Effector memory CD4-positive, alpha-beta T cell (primary cell): ENCODE measurements at regions not wholly inside any gene's neighbourhood (a gene's known extent, or its start where the extent isn't known, plus 50 kb on each side); places are given as distances from the start of the nearest gene placed in this dataset.

Experiments
- DNase-seq, 3 donors: peaks; one replicate each; pipeline ENCODE4 v3.0.0-alpha.2; 2020
- H3K27ac ChIP-seq: 2 replicates; pipeline ENCODE4 v1.7.0; 2013; ENCODE audit warnings: mild to moderate bottlenecking, low read length, moderate library complexity; ENCODE audit not compliant: insufficient read depth, poor library complexity, severe bottlenecking
- H3K27me3 ChIP-seq: replicated peaks from 2 replicates; pipeline ENCODE4 v1.7.0; 2013; ENCODE audit warnings: mild to moderate bottlenecking, low read length; ENCODE audit not compliant: insufficient read depth, control insufficient read depth, poor library complexity, severe bottlenecking
- H3K36me3 ChIP-seq: 2 replicates; pipeline ENCODE4 v1.7.0; 2013; ENCODE audit warnings: mild to moderate bottlenecking, low read length, moderate library complexity; ENCODE audit not compliant: control insufficient read depth, insufficient read depth
- H3K4me1 ChIP-seq: 2 replicates; pipeline ENCODE4 v1.7.0; 2013; ENCODE audit warnings: low read length, mild to moderate bottlenecking; ENCODE audit not compliant: control insufficient read depth, insufficient read depth, poor library complexity, severe bottlenecking
- H3K4me3 ChIP-seq: 2 replicates; pipeline ENCODE4 v1.7.0; 2013; ENCODE audit warnings: low read length, low read depth, mild to moderate bottlenecking; ENCODE audit not compliant: insufficient read depth, poor library complexity, severe bottlenecking
- H3K9me3 ChIP-seq: 2 replicates; pipeline ENCODE4 v1.7.0; 2013; ENCODE audit warnings: mild to moderate bottlenecking, low read length, moderate library complexity; ENCODE audit not compliant: control insufficient read depth

DNA sequence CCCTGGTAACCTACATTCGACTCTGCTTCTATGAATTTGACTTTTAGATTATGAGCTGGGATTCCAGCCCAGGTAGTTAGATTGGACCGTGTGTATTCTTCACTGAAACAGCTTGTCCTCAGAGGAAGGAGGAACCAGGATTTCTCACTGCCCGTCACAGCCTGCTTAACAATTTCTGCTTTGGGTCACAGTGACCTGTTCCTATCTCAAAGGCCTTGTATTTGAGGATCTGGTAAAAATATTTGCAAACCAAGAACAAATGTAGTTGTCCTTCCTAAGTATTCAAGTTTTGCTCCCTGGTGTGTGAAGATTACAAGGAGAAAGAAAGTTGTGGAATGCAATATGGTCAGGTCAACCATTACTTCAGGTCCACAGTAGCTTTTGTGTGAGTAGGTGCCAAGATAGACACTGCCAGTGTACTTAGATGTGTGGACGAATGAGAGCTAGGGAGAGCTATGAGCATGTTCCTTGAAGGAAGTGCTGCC, 55.1 kb downstream of the KIF4B start:
- no peaks in the 10 kb centered on the region for H3K27me3 ChIP-seq
- no peak for DNase-seq
- H3K4me1 ChIP-seq, result no peaks in the 10 kb centered on the region
- H3K27ac ChIP-seq, result no peak overlapping the region
- no peaks in the 10 kb centered on the region for H3K36me3 ChIP-seq
- H3K9me3 ChIP-seq, result no peaks in the 10 kb centered on the region
- H3K4me3 ChIP-seq, result no peak overlapping the region

DNA sequence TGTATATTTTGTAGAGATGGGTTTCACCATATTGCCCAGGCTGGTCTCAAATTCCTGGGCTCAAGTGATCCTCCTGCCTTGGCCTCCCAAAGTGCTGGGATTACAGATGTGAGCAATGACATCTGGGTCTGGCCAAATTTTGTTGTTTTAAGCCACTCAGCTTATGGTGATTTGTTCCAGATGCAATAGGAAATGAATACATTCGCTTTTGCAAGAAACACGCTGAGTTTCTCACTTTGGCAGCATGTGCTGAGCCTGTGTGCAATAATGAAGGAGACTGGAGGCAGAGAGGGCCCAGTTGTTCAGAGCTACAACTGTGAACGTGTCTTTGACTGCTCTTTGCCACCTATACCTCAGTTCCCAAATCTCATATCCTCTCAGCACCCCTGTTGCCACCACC, 56.4 kb downstream of the KIF4B start:
- no peaks in the 10 kb centered on the region for H3K4me1 ChIP-seq

DNA sequence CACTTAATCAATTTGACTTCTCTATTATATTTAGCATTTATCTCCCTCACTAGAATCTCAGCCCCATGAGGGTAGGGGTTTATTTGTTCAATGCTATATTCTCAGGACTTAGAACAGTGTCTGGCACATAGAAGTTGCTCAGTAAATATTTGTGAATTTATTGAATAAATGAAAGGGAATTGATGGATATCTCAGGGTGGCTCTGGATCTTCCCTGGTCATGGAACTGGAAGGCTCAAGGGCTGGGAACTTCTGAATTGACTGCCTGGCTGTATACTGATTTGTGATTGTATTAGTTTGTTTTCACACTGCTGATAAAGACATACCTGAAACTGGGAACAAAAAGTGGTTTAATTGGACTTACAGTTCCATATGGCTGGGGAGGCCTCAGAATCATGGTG, 57.2 kb downstream of the KIF4B start:
- Histone ChIP-seq H3K27ac (no peak overlapping the region), H3K4me1 (no peaks in the 10 kb centered on the region), H3K4me3 (no peak overlapping the region), H3K36me3 (no peaks in the 10 kb centered on the region), H3K9me3 (no peaks in the 10 kb centered on the region), H3K27me3 (no peaks in the 10 kb centered on the region)
- no peak for DNase-seq

More for the DNA sequence above, 56.4 kb downstream of the KIF4B start:
- no peak overlapping the region for H3K4me3 ChIP-seq
- H3K9me3 ChIP-seq, result no peaks in the 10 kb centered on the region
- DNase-seq, result no peak
- H3K27me3 ChIP-seq, result no peaks in the 10 kb centered on the region
- H3K36me3 ChIP-seq, result no peaks in the 10 kb centered on the region
- no peak overlapping the region for H3K27ac ChIP-seq

DNA sequence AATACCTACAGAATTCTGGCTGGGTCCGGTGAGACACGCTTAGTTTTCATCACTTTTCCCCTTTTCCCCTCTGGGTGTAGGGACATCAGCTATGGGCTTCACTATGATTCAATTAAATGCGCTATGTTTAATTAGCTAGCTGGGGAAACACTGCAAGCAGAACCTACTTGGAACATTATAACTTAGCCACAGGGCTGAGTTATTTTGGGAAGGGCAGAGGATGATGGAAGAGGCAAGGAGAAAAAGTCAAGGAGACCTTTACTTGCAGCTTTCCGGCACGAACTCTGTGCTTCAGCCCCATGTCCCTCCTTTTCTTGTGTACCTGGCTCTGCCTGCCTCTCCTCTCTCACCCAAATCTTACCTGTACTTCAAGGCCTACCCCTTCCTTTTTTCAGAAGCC, 62.8 kb downstream of the KIF4B start:
- no peaks in the 10 kb centered on the region for H3K27me3 ChIP-seq
- H3K4me1 ChIP-seq, result no peaks in the 10 kb centered on the region
- no peak for DNase-seq

DNA sequence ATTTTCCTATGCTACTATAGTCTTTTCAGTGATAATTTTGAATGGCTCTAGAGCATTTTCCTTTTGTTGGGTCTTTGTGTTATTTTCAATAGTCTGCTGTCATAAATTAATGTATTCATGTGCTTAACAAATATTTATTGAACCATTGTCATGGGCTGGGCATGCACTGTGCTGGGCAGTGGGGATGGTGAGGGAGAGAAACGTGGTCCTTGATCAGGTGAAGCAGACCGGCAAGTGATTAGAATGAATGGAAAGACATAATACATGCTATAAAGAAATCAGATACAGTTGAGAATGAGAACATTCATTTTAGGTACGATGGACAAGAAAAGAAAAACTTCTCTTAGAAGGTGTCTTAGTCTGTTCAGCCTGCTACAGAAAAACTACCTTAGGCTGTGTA, 66.1 kb downstream of the KIF4B start:
- no peak overlapping the region for H3K27ac ChIP-seq
- no peak overlapping the region for H3K4me3 ChIP-seq
- H3K36me3 ChIP-seq, result no peaks in the 10 kb centered on the region
- no peaks in the 10 kb centered on the region for H3K9me3 ChIP-seq
- no peaks in the 10 kb centered on the region for H3K27me3 ChIP-seq
- DNase-seq, result no peak
- no peaks in the 10 kb centered on the region for H3K4me1 ChIP-seq

More for the DNA sequence above, 62.8 kb downstream of the KIF4B start:
- H3K27ac ChIP-seq, result no peak overlapping the region
- no peaks in the 10 kb centered on the region for H3K36me3 ChIP-seq
- H3K9me3 ChIP-seq, result no peaks in the 10 kb centered on the region
- H3K4me3 ChIP-seq, result no peak overlapping the region

DNA sequence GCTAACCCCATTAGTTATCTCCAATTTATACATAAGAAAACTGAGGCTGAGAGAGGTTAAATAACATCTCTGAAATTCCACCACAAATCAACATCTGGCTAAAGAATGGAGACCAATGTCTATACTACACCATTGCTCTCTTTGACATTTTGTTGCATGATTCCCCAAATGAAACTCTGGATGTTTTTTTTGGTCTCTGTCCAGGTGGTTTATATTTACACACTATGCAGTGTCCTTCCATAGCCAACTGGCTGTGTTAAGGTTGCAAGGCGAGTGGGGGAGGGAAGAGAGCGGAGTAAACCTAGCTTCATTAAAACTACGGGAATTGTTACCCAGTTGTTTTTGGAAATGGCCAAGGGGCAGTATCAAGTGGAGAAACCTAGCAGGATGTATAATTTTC, 67.2 kb downstream of the KIF4B start:
- no peak for DNase-seq
- Histone ChIP-seq H3K27ac (no peak overlapping the region), H3K4me1 (no peaks in the 10 kb centered on the region), H3K27me3 (no peaks in the 10 kb centered on the region), H3K4me3 (no peak overlapping the region), H3K9me3 (no peaks in the 10 kb centered on the region), H3K36me3 (no peaks in the 10 kb centered on the region)

DNA sequence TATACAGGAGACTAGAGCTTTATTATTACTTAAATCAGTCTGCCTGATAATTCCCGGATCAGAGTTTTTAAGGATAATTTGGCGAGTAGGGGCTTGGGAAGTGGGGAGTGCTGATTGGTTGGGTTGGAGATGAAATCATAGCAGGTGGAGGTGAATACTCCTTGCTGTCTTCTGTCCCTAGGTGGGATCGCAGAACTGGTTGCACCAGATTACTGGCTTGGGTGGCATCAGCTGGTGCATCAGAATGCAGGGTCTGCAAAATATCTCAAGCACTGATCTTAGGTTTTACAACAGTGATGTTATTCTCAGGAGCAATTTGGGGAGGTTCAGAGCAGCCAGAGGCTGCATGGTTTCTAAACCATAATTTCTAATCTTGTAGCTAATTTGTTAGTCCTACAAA, 68.1 kb downstream of the KIF4B start:
- no peak overlapping the region for H3K4me3 ChIP-seq
- H3K36me3 ChIP-seq, result no peaks in the 10 kb centered on the region
- no peaks in the 10 kb centered on the region for H3K27me3 ChIP-seq
- H3K27ac ChIP-seq, result no peak overlapping the region
- H3K4me1 ChIP-seq, result no peaks in the 10 kb centered on the region
- no peak for DNase-seq
- H3K9me3 ChIP-seq, result no peaks in the 10 kb centered on the region

DNA sequence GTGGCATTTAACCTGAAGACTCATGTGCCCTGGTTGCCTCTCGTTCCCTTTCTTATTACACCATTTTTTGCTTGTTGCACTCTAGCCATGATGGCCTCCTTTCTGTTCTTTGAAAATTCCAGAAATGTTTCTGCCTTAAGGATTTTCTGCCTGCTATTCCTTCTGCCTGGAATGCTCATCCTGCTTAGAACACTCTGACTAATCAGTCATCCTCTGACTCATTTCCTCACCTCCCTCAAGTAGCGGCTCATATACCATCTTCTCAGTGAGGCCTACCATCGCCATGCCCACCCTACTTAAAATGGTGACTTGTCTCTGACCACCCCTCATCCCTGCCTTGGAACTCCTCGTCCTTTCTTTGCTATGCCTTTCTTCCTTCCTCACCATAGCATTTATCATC, 68.8 kb downstream of the KIF4B start:
- Histone ChIP-seq H3K4me3 (no peak overlapping the region), H3K27me3 (no peaks in the 10 kb centered on the region), H3K4me1 (no peaks in the 10 kb centered on the region), H3K9me3 (no peaks in the 10 kb centered on the region), H3K36me3 (no peaks in the 10 kb centered on the region), H3K27ac (no peak overlapping the region)
- DNase-seq, result no peak

DNA sequence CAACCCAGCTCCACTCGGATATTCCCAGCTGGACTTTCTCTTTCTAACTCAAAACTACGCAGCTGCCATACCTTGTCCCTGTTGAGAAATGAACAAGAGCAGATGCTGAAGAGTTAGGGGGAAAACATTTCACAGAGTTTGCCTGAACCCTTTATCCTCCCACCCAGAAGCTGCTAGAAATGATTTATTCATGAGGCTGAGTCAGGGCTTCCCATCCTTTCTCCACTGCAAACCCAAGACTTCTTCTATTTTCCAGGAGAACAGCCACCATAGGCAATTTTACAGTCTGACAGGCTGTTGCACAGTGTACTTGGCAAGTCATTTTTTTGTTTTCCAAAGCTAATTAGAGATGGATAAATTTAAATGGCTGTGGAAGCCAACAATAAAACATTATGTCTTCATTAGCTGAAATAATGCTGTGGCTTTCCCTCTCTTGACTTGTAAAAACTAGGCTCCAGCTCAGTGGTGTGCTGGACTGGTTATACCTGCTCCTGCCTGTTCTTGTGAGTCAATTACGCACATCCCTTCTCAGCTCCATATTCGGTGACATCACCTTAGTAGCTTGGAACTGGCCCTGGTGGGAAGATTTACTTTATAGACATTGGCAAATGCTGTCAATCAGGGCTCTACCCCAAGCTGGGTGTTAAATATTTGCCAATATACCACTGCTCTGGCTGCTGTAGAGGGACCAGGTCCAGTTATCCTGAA, 71.9 kb downstream of the KIF4B start:
- no peak overlapping the region for H3K27ac ChIP-seq

DNA sequence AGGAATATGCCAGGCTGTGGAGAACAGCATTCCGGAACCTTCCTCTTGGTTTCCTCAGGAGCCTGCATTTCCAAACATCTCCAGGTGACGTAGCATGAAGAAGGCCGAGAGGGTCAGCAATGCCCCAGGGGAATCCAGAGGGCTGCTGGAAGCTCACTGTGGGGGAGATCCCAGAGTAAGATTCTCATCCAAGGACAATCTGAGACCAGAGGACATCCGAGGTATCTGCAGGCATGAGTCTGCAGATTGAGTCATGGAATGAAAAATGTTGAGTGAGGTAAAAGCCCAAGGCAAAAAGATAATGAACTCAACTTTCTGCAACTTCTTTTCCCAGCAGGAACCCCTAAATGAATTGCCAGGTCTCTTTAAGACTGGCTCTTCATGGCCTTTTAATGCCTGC, 73.5 kb downstream of the KIF4B start:
- Histone ChIP-seq H3K9me3 (no peaks in the 10 kb centered on the region), H3K4me1 (no peaks in the 10 kb centered on the region), H3K27me3 (no peaks in the 10 kb centered on the region), H3K36me3 (no peaks in the 10 kb centered on the region), H3K4me3 (no peak overlapping the region), H3K27ac (no peak overlapping the region)
- DNase-seq, result no peak

More for the DNA sequence above, 71.9 kb downstream of the KIF4B start:
- Histone ChIP-seq H3K4me1 (no peaks in the 10 kb centered on the region), H3K36me3 (no peaks in the 10 kb centered on the region), H3K4me3 (no peak overlapping the region), H3K27me3 (no peaks in the 10 kb centered on the region), H3K9me3 (no peaks in the 10 kb centered on the region)
- no peak for DNase-seq
